ENCODE measurements at regions not wholly inside any gene's neighbourhood (a gene's known extent, or its start where the extent isn't known, plus 50 kb on each side); places are given as distances from the start of the nearest gene placed in this dataset.

DNA sequence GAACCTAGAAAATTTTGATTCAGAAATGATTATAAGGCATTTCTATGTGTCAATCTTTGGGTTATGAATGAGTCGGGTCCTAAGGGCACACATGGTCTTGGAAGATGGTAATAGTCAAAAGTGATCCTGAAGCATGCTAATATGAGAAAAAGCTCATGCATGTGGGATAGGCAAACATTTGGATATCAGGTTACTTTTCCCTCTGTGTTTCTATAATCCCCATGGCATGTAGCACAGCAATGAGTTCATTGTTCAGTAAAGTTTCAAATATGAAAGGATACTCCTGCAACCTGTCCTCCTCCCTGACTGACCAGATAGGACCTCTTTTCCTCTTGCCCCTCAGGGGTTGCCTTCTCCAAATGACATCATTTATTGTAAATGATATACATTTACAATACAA lies 249.9 kb upstream of the MON1B start:
- no peaks in the 10 kb centered on the region for H3K36me3 ChIP-seq (ENCODE audit: control insufficient read depth in 2 of 3, insufficient read depth in 3 of 3, low read length in 3 of 3)
- POLR2A ChIA-PET, result no interaction called here

DNA sequence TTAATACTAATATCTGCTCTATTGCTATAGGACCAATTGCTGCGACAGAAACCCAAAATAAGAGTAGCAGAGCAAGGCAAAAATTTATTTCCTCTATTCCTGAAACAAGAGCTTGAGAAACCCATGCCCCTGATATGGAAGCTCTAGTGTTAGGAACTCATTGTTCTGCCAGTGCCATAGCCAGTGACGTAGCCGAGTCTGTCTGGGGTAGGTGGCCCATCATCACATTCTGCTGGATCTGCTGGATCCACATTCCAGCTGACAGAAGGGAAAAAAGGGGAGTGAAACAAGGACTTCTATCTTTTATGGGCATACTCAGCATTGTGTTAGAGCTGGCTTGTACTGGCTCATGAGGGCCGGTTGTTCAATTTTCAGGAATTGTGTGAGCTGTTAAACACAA lies 248.9 kb upstream of the MON1B start:
- no peak overlapping the region for H3K27ac ChIP-seq (ENCODE audit: low read depth, low read length)
- Mint-ChIP-seq H3K36me3 (no peaks in the 10 kb centered on the region), H3K4me1 (no peaks in the 10 kb centered on the region), H3K4me3 (no peak overlapping the region), H3K9me3 (peaks cover 0 to 11% (median 4%) of the 10 kb centered on the region in 11 donors), H3K27ac (no peak overlapping the region), H3K27me3 (peaks cover 0 to 8% (median 0%) of the 10 kb centered on the region in 5 donors)
- H3K9me3 ChIP-seq (ENCODE audit: control insufficient read depth in 2 of 3, low read length in 3 of 3), result no peaks in the 10 kb centered on the region
- no peak overlapping the region for H3K4me3 ChIP-seq (ENCODE audit: low read length)
- no peak for ATAC-seq
- no peaks in the 10 kb centered on the region for H3K27me3 ChIP-seq (ENCODE audit: control insufficient read depth in 2 of 2, insufficient read depth in 2 of 2, low read length in 2 of 2)
- intact Hi-C loops (cut with micrococcal nuclease), result no loop called here
- DNase-seq, result no peak
- no peaks in the 10 kb centered on the region for H3K36me3 ChIP-seq (ENCODE audit: control insufficient read depth in 2 of 3, insufficient read depth in 3 of 3, low read length in 3 of 3)
- ChIA-PET POLR2A (no interaction called here), CTCF (no interaction called here)
- H3K4me1 ChIP-seq (ENCODE audit: control insufficient read depth in 2 of 2, insufficient read depth in 2 of 2, low read length in 2 of 2), result no peaks in the 10 kb centered on the region

More for the DNA sequence above, 249.9 kb upstream of the MON1B start:
- no peak overlapping the region for H3K27ac ChIP-seq (ENCODE audit: low read depth, low read length)
- no peak overlapping the region for H3K4me3 Mint-ChIP-seq
- no peaks in the 10 kb centered on the region for H3K27me3 ChIP-seq (ENCODE audit: control insufficient read depth in 2 of 2, insufficient read depth in 2 of 2, low read length in 2 of 2)
- H3K9me3 ChIP-seq (ENCODE audit: control insufficient read depth in 2 of 3, low read length in 3 of 3), result no peaks in the 10 kb centered on the region
- ATAC-seq (no peak), DNase-seq (no peak)
- no peak overlapping the region for H3K27ac Mint-ChIP-seq
- CTCF ChIA-PET, result no interaction called here
- H3K27me3 Mint-ChIP-seq, result peaks cover 0 to 8% (median 0%) of the 10 kb centered on the region in 5 donors
- H3K4me1 ChIP-seq (ENCODE audit: control insufficient read depth in 2 of 2, insufficient read depth in 2 of 2, low read length in 2 of 2), result no peaks in the 10 kb centered on the region
- H3K9me3 Mint-ChIP-seq, result peaks cover 0 to 8% (median 4%) of the 10 kb centered on the region in 11 donors
- intact Hi-C loops (cut with micrococcal nuclease), result no loop called here
- H3K4me1 Mint-ChIP-seq, result no peaks in the 10 kb centered on the region
- H3K36me3 Mint-ChIP-seq, result no peaks in the 10 kb centered on the region
- no peak overlapping the region for H3K4me3 ChIP-seq (ENCODE audit: low read length)

DNA sequence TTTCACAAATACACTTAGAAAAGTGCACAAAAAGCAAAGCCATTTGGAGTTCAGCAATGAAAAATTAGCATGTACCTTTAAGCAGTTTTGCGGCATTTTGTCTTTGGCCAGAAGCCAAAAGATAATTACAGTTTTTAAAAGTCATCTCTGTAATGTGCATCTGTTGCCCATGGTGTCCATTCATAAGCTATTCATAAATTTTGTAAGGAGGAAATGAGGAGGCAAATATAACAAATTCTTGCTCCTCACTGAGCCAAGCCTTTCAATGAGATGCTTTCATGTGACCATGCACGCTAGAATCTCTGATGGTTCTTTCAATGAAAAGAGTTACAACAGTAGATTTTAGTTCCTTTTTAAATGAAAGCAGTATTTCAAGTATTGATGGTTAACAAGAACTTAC lies 247.1 kb upstream of the MON1B start:
- peaks cover 0 to 12% (median 0%) of the 10 kb centered on the region in 5 donors for H3K27me3 Mint-ChIP-seq
- H3K4me3 ChIP-seq (ENCODE audit: low read length), result no peak overlapping the region
- CTCF ChIA-PET, result no interaction called here
- H3K36me3 ChIP-seq (ENCODE audit: control insufficient read depth in 2 of 3, insufficient read depth in 3 of 3, low read length in 3 of 3), result no peaks in the 10 kb centered on the region
- no peak overlapping the region for H3K4me3 Mint-ChIP-seq
- intact Hi-C loops (cut with micrococcal nuclease), result no loop called here
- peaks cover 0 to 15% (median 6%) of the 10 kb centered on the region in 11 donors for H3K9me3 Mint-ChIP-seq
- H3K9me3 ChIP-seq (ENCODE audit: control insufficient read depth in 2 of 3, low read length in 3 of 3), result no peaks in the 10 kb centered on the region
- no peak overlapping the region for H3K27ac ChIP-seq (ENCODE audit: low read depth, low read length)
- no peak overlapping the region for H3K27ac Mint-ChIP-seq
- no peaks in the 10 kb centered on the region for H3K4me1 Mint-ChIP-seq
- no peaks in the 10 kb centered on the region for H3K27me3 ChIP-seq (ENCODE audit: control insufficient read depth in 2 of 2, insufficient read depth in 2 of 2, low read length in 2 of 2)
- no peaks in the 10 kb centered on the region for H3K4me1 ChIP-seq (ENCODE audit: control insufficient read depth in 2 of 2, insufficient read depth in 2 of 2, low read length in 2 of 2)
- POLR2A ChIA-PET, result no interaction called here
- ATAC-seq (no peak), DNase-seq (no peak)
- no peaks in the 10 kb centered on the region for H3K36me3 Mint-ChIP-seq

DNA sequence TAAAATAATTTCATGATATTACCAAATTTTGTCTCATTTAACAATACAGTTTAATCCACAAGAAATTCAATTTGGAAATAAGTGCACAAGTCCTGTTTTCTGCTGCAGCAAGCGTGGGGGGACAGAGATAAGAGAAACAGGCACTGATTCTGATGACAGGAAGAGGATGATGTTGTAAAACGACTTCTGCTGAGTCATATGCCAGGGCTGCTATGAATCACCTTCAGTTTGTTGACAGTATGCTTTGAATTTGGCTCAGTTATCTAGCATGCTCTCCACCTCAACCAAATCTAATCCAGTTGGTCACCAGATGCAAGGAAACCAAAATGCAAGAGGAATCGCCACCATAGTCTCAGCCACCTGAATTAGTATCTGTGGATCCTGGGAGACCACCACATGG lies 244.1 kb upstream of the MON1B start:
- H3K4me1 ChIP-seq (ENCODE audit: control insufficient read depth in 2 of 2, insufficient read depth in 2 of 2, low read length in 2 of 2), result no peaks in the 10 kb centered on the region
- no peak overlapping the region for H3K27ac ChIP-seq (ENCODE audit: low read depth, low read length)
- peaks cover 0 to 33% (median 11%) of the 10 kb centered on the region in 11 donors for H3K9me3 Mint-ChIP-seq
- DNase-seq (no peak), ATAC-seq (no peak)
- H3K27me3 Mint-ChIP-seq, result peaks cover 0 to 5% (median 0%) of the 10 kb centered on the region in 5 donors
- CTCF ChIA-PET, result no interaction called here
- H3K4me3 Mint-ChIP-seq, result no peak overlapping the region
- no peaks in the 10 kb centered on the region for H3K27me3 ChIP-seq (ENCODE audit: control insufficient read depth in 2 of 2, insufficient read depth in 2 of 2, low read length in 2 of 2)
- no peaks in the 10 kb centered on the region for H3K36me3 Mint-ChIP-seq
- H3K4me1 Mint-ChIP-seq, result no peaks in the 10 kb centered on the region
- H3K27ac Mint-ChIP-seq, result no peak overlapping the region
- intact Hi-C loops (cut with micrococcal nuclease), result no loop called here
- no peak overlapping the region for H3K4me3 ChIP-seq (ENCODE audit: low read length)
- no peaks in the 10 kb centered on the region for H3K36me3 ChIP-seq (ENCODE audit: control insufficient read depth in 2 of 3, insufficient read depth in 3 of 3, low read length in 3 of 3)
- peaks cover 0 to 3% (median 0%) of the 10 kb centered on the region in 3 experiments for H3K9me3 ChIP-seq (ENCODE audit: control insufficient read depth in 2 of 3, low read length in 3 of 3)
- POLR2A ChIA-PET, result no interaction called here

DNA sequence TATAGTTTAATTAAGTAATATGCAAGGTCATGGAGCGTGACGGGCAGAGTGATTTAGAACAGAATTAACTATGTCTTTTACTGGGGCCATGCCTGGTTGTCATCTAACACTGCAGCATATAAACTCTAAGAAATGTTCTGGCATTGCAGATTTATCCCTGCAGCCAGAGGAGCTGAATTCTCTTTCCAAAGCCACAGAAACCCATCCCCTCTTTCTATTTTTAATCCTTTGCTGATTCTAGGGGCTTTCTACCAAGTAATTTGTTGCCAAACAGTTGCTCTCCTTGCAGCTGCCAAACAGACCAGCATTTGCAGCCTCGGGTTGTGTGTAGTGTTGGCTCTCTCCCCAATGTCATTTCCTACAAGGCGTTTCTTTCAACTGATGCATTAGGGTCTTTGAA lies 243.2 kb upstream of the MON1B start:
- ChIA-PET CTCF (no interaction called here), POLR2A (no interaction called here)
- intact Hi-C loops (cut with micrococcal nuclease), result no loop called here
- Mint-ChIP-seq H3K9me3 (peaks cover 0 to 38% (median 12%) of the 10 kb centered on the region in 11 donors), H3K27me3 (peaks cover 0 to 5% (median 0%) of the 10 kb centered on the region in 5 donors), H3K36me3 (no peaks in the 10 kb centered on the region), H3K27ac (no peak overlapping the region), H3K4me1 (no peaks in the 10 kb centered on the region), H3K4me3 (no peak overlapping the region)
- no peak overlapping the region for H3K27ac ChIP-seq (ENCODE audit: low read depth, low read length)
- no peaks in the 10 kb centered on the region for H3K36me3 ChIP-seq (ENCODE audit: control insufficient read depth in 2 of 3, insufficient read depth in 3 of 3, low read length in 3 of 3)
- H3K9me3 ChIP-seq (ENCODE audit: control insufficient read depth in 2 of 3, low read length in 3 of 3), result peaks cover 0 to 3% (median 0%) of the 10 kb centered on the region in 3 experiments
- no peaks in the 10 kb centered on the region for H3K4me1 ChIP-seq (ENCODE audit: control insufficient read depth in 2 of 2, insufficient read depth in 2 of 2, low read length in 2 of 2)
- no peak overlapping the region for H3K4me3 ChIP-seq (ENCODE audit: low read length)
- DNase-seq (no peak), ATAC-seq (no peak)
- H3K27me3 ChIP-seq (ENCODE audit: control insufficient read depth in 2 of 2, insufficient read depth in 2 of 2, low read length in 2 of 2), result no peaks in the 10 kb centered on the region

DNA sequence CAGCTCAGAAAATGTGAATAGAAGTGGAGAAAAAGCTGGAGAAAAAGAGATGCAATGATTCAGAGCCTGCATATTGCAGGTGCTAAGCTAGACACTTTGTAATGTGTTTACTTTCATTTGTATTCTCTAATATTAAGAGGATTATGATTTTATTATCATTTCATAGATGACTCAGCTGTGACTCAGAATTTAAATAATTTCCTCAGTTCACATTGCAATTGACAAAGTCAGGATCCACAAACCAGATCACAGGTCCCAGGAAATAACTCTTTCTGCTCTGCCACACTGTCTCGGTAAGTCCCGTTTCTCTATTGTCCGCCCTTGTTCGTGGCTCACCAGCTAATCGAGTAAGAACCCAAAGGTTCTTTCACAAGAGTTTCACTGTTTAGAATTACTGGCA lies 235.4 kb upstream of the MON1B start:
- no peaks in the 10 kb centered on the region for H3K36me3 ChIP-seq (ENCODE audit: control insufficient read depth in 2 of 3, insufficient read depth in 3 of 3, low read length in 3 of 3)
- H3K27ac Mint-ChIP-seq, result no peak overlapping the region
- intact Hi-C loops (cut with micrococcal nuclease), result no loop called here
- POLR2A ChIA-PET, result no interaction called here
- no peaks in the 10 kb centered on the region for H3K27me3 ChIP-seq (ENCODE audit: control insufficient read depth in 2 of 2, insufficient read depth in 2 of 2, low read length in 2 of 2)
- CTCF ChIA-PET, result no interaction called here
- H3K4me1 ChIP-seq (ENCODE audit: control insufficient read depth in 2 of 2, insufficient read depth in 2 of 2, low read length in 2 of 2), result no peaks in the 10 kb centered on the region
- no peak for ATAC-seq
- no peaks in the 10 kb centered on the region for H3K4me1 Mint-ChIP-seq
- H3K9me3 ChIP-seq (ENCODE audit: control insufficient read depth in 2 of 3, low read length in 3 of 3), result peaks cover 0 to 5% (median 0%) of the 10 kb centered on the region in 3 experiments
- DNase-seq, result no peak
- H3K36me3 Mint-ChIP-seq, result no peaks in the 10 kb centered on the region
- peaks cover 0 to 23% (median 6%) of the 10 kb centered on the region in 11 donors for H3K9me3 Mint-ChIP-seq
- H3K4me3 ChIP-seq (ENCODE audit: low read length), result no peak overlapping the region
- H3K27me3 Mint-ChIP-seq, result no peaks in the 10 kb centered on the region
- H3K4me3 Mint-ChIP-seq, result no peak overlapping the region
- no peak overlapping the region for H3K27ac ChIP-seq (ENCODE audit: low read depth, low read length)

DNA sequence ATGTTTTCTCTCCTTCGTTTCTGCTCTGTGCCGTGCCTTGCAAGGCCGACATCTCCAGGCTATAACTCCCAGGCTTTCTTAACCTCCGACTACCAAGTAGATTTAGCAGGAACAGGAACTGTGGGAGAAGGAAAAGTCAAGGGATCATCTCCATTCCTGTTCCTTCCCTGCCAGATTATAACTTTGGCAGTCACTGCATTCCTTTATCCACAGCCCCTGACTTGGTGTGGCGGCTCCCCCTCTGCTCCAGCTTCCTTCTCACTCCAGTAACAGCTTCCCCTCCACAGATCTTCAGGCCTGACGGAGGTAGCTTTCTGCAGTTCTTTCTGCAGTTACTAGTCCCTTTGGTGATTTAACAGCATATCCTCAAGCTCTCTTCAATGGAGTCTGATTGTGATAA lies 234.6 kb upstream of the MON1B start:
- no peaks in the 10 kb centered on the region for H3K36me3 Mint-ChIP-seq
- Histone ChIP-seq H3K27me3 (ENCODE audit: control insufficient read depth in 2 of 2, insufficient read depth in 2 of 2, low read length in 2 of 2) (no peaks in the 10 kb centered on the region), H3K27ac (ENCODE audit: low read depth, low read length) (no peak overlapping the region), H3K4me3 (ENCODE audit: low read length) (no peak overlapping the region), H3K36me3 (ENCODE audit: control insufficient read depth in 2 of 3, insufficient read depth in 3 of 3, low read length in 3 of 3) (no peaks in the 10 kb centered on the region), H3K4me1 (ENCODE audit: control insufficient read depth in 2 of 2, insufficient read depth in 2 of 2, low read length in 2 of 2) (no peaks in the 10 kb centered on the region), H3K9me3 (ENCODE audit: control insufficient read depth in 2 of 3, low read length in 3 of 3) (peaks cover 0 to 3% (median 0%) of the 10 kb centered on the region in 3 experiments)
- H3K4me3 Mint-ChIP-seq, result no peak overlapping the region
- CTCF ChIA-PET, result no interaction called here
- intact Hi-C loops (cut with micrococcal nuclease), result no loop called here
- ATAC-seq, result no peak
- no peaks in the 10 kb centered on the region for H3K27me3 Mint-ChIP-seq
- DNase-seq, result no peak
- no peak overlapping the region for H3K27ac Mint-ChIP-seq
- H3K4me1 Mint-ChIP-seq, result no peaks in the 10 kb centered on the region
- H3K9me3 Mint-ChIP-seq, result peaks cover 0 to 20% (median 6%) of the 10 kb centered on the region in 11 donors
- POLR2A ChIA-PET, result no interaction called here
